ENCODE measurements at regions not wholly inside any gene's neighbourhood (a gene's known extent, or its start where the extent isn't known, plus 50 kb on each side); places are given as distances from the start of the nearest gene placed in this dataset.

DNA sequence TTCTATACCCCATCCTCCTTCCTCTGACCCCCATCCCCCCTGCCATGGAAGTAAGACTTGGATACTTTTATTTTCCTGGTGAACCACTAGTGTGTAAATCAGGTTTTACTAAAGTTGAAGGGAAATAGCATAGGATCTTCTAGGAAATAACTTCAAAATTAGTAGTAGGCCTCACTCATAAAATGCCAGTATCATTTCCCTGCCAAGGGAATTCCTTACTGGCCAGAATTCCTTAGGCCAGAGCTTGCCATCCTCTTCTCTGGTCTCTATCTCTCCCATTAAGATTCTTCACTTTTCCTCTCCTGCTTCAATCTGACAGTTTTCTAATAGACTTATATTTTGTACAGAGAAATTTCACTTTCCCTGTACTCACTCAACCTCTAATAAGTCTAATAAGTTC is 322.8 kb upstream of the TANK start:
- Histone ChIP-seq H3K4me3 (ENCODE audit: low read depth, low read length) (no peak overlapping the region), H3K36me3 (no peaks in the 10 kb centered on the region), H3K27me3 (no peaks in the 10 kb centered on the region), H3K9me3 (no peaks in the 10 kb centered on the region), H3K4me1 (0 out of 2 replicates have a peak, but pooled peaks cover 3% of the 10 kb centered on the region)
- no peak for DNase-seq
- TF ChIP-seq, protein P1, sequence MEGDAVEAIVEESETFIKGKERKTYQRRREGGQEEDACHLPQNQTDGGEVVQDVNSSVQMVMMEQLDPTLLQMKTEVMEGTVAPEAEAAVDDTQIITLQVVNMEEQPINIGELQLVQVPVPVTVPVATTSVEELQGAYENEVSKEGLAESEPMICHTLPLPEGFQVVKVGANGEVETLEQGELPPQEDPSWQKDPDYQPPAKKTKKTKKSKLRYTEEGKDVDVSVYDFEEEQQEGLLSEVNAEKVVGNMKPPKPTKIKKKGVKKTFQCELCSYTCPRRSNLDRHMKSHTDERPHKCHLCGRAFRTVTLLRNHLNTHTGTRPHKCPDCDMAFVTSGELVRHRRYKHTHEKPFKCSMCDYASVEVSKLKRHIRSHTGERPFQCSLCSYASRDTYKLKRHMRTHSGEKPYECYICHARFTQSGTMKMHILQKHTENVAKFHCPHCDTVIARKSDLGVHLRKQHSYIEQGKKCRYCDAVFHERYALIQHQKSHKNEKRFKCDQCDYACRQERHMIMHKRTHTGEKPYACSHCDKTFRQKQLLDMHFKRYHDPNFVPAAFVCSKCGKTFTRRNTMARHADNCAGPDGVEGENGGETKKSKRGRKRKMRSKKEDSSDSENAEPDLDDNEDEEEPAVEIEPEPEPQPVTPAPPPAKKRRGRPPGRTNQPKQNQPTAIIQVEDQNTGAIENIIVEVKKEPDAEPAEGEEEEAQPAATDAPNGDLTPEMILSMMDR (IDR thresholded peaks at IDR 0.05; ENCODE audit: low read depth, low read length), result no peak

DNA sequence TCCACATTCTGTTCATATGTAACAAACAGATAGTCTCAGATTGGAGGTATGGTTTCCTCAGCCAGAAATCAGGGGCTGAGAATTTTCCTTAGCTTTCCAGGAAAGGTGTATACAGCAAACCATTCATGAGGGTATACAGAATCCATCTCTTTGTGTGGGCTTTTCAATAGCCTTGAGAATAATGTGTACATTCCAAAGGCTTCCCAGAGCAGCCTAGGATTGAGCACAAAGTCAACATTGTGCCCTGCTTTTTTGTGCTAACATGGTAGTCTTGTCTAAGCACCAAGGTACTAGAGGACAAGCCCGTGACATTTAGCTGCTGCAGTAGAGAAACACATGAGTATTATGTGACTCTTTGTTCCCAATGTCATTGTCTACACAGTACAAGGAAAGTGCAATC is 322.1 kb upstream of the TANK start:
- Histone ChIP-seq H3K36me3 (no peaks in the 10 kb centered on the region), H3K4me3 (ENCODE audit: low read depth, low read length) (no peak overlapping the region), H3K27me3 (no peaks in the 10 kb centered on the region), H3K9me3 (no peaks in the 10 kb centered on the region), H3K4me1 (peaks cover 6% of the 10 kb centered on the region)
- TF ChIP-seq, protein P1 (IDR thresholded peaks at IDR 0.05; ENCODE audit: low read depth, low read length), result no peak
- DNase-seq, result no peak

DNA sequence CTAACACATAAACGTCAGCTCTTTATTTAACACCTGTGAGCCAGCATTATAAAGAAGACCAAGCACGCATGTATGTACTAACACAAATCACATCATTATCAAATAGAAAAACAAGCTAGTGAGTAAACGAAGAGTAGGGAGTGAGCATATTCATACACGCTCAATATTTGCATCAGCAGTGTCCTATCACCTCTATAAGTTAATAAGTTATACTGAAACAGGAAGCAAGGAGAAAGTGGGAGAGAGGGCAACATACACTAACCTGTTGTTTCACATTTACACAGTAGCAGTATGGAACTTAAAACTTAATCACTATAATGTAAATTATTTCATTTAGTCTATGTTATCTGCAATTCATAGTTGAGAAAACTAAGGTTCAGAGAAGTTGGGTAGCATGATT is 321.5 kb upstream of the TANK start:
- DNase-seq, result no peak
- H3K4me3 ChIP-seq (ENCODE audit: low read depth, low read length), result no peak overlapping the region
- H3K27me3 ChIP-seq, result no peaks in the 10 kb centered on the region
- TF ChIP-seq, protein P1 (IDR thresholded peaks at IDR 0.05; ENCODE audit: low read depth, low read length), result no peak
- H3K9me3 ChIP-seq, result no peaks in the 10 kb centered on the region
- peaks cover 6% of the 10 kb centered on the region for H3K4me1 ChIP-seq
- H3K36me3 ChIP-seq, result no peaks in the 10 kb centered on the region

DNA sequence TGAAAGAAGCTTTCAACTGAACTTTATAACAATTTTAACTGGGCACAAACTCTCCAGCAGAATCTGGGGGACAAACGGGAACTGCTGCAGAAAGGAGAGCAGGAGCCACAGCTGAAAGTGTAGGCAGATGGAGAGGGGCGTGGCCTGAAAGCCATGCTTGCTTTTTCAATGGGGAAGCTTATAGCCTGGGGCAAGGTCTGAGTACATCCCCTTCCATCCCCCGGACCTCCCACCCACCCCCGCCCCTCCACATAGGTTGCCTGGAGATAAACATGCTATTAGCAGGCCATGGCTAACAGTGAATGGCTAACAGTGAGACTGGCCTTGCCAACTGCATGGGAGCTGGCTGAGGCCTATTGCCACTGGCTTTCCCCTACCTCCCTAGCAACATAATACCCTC is 317.9 kb upstream of the TANK start:
- Histone ChIP-seq H3K4me1 (peaks cover 6% of the 10 kb centered on the region), H3K4me3 (ENCODE audit: low read depth, low read length) (no peak overlapping the region), H3K27me3 (no peaks in the 10 kb centered on the region), H3K9me3 (no peaks in the 10 kb centered on the region), H3K36me3 (no peaks in the 10 kb centered on the region)
- DNase-seq, result peak; percentile 81
- TF ChIP-seq, protein P1 (IDR thresholded peaks at IDR 0.05; ENCODE audit: low read depth, low read length), result no peak

DNA sequence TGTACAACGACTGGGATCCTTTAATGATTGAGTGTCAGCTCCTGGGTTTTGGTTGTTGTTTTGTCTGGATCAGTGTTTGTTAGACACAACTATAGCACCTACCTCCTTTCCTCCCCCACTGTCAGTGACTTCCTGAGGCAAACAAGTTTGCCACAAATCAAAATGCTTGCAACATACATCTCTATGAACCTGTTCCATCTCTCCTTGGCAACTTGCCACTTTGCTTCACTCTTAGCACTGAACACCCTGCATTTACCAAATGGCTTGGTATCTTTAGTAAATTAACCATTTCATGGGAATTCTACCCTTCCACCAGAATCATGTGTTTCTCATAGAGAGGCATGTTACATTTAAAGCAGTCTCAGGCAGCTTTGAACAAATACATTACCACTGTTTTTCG is 301.1 kb upstream of the TANK start:
- no peaks in the 10 kb centered on the region for H3K36me3 ChIP-seq
- TF ChIP-seq, protein P1 (IDR thresholded peaks at IDR 0.05; ENCODE audit: low read depth, low read length), result no peak
- no peak overlapping the region for H3K4me3 ChIP-seq (ENCODE audit: low read depth, low read length)
- no peaks in the 10 kb centered on the region for H3K9me3 ChIP-seq
- no peaks in the 10 kb centered on the region for H3K27me3 ChIP-seq
- DNase-seq, result no peak
- H3K4me1 ChIP-seq, result no peaks in the 10 kb centered on the region

DNA sequence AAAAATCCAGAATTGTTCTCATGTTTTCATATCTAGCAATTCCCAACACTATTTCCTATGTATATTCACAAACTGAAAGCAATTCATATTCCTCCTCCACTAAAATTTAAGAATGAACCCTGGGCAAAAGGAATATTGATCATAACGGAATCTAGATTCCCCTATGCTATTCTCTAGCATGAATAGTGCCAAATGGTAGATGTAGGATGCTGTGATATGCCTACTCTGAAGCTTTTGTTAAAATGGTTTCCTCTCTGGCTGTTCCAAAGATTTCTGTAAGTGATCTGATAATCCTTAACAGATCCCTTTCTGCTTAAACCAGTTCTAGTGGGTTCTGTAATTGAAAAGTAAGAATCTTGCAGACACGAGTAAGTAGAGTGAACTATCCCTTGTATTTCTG is 298.0 kb upstream of the TANK start:
- TF ChIP-seq, protein P1 (IDR thresholded peaks at IDR 0.05; ENCODE audit: low read depth, low read length), result no peak
- Histone ChIP-seq H3K36me3 (no peaks in the 10 kb centered on the region), H3K27me3 (no peaks in the 10 kb centered on the region), H3K9me3 (no peaks in the 10 kb centered on the region), H3K4me3 (ENCODE audit: low read depth, low read length) (no peak overlapping the region), H3K4me1 (no peaks in the 10 kb centered on the region)
- no peak for DNase-seq

All from BE2C (cell line).